BLaER1 (cell line): ENCODE measurements at regions not wholly inside any gene's neighbourhood (a gene's known extent, or its start where the extent isn't known, plus 50 kb on each side); places are given as distances from the start of the nearest gene placed in this dataset.

Experiments
- H3K27ac ChIP-seq: shearing (Covaris generic); formaldehyde crosslinking; 2 replicates; pipeline ENCODE4 v1.8.1; 2022
- H3K27me3 ChIP-seq: shearing (Covaris generic); formaldehyde crosslinking; 2 replicates; pipeline ENCODE4 v1.8.1; 2022
- H3K36me3 ChIP-seq: shearing (Covaris generic); formaldehyde crosslinking; 2 replicates; pipeline ENCODE4 v1.8.1; 2022
- H3K4me1 ChIP-seq: shearing (Covaris generic); formaldehyde crosslinking; 2 replicates; pipeline ENCODE4 v1.8.1; 2022
- H3K4me2 ChIP-seq: shearing (Covaris generic); formaldehyde crosslinking; 2 replicates; pipeline ENCODE4 v1.8.1; 2022
- H3K4me3 ChIP-seq: shearing (Covaris generic); formaldehyde crosslinking; 2 replicates; pipeline ENCODE4 v1.8.1; 2022
- H3K9ac ChIP-seq: shearing (Covaris generic); formaldehyde crosslinking; 2 replicates; pipeline ENCODE4 v1.8.1; 2022
- H3K9me3 ChIP-seq: shearing (Covaris generic); formaldehyde crosslinking; 2 replicates; pipeline ENCODE4 v1.8.1; 2022
- H4K20me1 ChIP-seq: shearing (Covaris generic); formaldehyde crosslinking; 2 replicates; pipeline ENCODE4 v1.8.1; 2022
- Cebpa-rat ChIP-seq: shearing (Covaris generic); IDR thresholded peaks from 2 replicates; pipeline ENCODE4 v1.8.1; 2022

DNA sequence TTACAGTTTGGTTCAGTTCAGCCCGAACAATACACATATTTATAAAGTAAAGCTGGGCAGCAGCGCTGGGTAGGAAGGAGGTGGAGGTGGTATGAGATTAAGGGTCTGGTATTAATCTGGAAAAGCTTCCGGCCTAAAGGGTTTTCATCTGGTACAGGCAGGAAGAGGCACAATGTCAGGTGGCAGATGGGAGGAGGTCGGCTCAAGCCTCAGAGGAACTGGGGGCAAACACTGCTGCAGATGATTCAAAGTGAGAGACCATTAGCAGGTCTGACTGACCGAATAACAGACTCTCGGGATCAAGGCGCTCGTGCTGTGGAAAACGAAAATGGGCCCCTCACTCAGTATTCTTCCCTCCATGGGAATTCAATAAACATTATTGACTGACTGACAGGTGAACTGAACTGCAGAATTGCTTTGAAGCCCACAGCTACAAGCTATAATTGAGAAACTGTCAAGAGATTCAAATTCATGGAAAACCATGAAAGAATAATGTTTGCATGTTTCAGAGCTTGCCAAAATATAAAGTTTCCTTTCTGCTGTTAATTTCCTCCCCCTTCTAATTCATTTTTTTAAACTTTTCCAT lies 75.3 kb downstream of the TMEM167A start:
- Histone ChIP-seq H3K9ac (no peak overlapping the region), H3K4me2 (no peak overlapping the region), H4K20me1 (no peaks in the 10 kb centered on the region), H3K4me3 (no peak overlapping the region), H3K27me3 (no peaks in the 10 kb centered on the region), H3K36me3 (no peaks in the 10 kb centered on the region), H3K9me3 (no peaks in the 10 kb centered on the region), H3K4me1 (no peaks in the 10 kb centered on the region), H3K27ac (no peak overlapping the region)
- no peak for TF ChIP-seq Cebpa-rat

DNA sequence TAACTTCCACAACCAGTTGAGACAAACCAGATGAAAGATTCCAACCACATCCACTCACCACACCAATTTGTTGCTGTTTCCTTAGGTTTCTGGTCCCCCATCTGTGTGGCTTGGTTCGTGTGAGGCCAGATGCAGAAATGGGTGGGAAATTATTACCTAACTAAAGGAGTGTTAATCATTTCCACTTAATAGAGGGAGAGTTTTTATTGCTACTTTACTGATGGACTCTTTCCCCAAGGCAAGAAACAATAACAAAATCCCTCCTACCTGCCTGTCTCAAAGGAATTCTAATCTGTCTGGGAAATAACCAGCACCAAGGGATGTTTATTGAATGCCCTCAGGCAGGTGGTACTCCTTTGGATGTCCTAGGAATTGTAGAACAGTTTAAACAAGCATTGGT lies 76.3 kb downstream of the TMEM167A start:
- H3K4me2 ChIP-seq = no peak overlapping the region
- H4K20me1 ChIP-seq = no peaks in the 10 kb centered on the region
- H3K27ac ChIP-seq = no peak overlapping the region
- H3K27me3 ChIP-seq = no peaks in the 10 kb centered on the region
- TF ChIP-seq Cebpa-rat = no peak
- H3K9ac ChIP-seq = no peak overlapping the region
- no peaks in the 10 kb centered on the region for H3K36me3 ChIP-seq
- H3K4me3 ChIP-seq = no peak overlapping the region
- H3K9me3 ChIP-seq = no peaks in the 10 kb centered on the region
- no peaks in the 10 kb centered on the region for H3K4me1 ChIP-seq

DNA sequence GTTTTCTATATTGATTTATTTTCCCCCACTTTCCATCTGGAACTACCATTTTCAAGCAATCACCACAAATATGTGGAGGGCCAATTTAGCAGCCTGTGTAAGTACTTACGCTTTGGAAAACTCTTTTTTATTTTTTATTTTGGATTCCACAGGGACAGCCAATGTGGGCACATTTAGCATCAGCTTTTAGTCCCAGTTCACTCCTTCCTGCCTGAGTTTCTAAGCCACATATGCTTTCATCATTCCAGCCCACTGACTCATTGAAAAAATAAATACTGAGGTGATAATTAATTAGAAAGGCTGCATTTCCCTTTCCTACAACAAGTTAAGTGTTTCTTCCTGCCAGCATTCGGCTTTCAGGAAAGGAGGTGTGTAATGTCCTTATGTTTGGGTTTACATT lies 76.8 kb downstream of the TMEM167A start:
- Histone ChIP-seq H3K27me3 (no peaks in the 10 kb centered on the region), H3K4me1 (no peaks in the 10 kb centered on the region), H3K27ac (no peak overlapping the region), H4K20me1 (no peaks in the 10 kb centered on the region), H3K9ac (no peak overlapping the region), H3K36me3 (no peaks in the 10 kb centered on the region), H3K9me3 (no peaks in the 10 kb centered on the region), H3K4me2 (no peak overlapping the region), H3K4me3 (no peak overlapping the region)
- TF ChIP-seq Cebpa-rat = no peak

DNA sequence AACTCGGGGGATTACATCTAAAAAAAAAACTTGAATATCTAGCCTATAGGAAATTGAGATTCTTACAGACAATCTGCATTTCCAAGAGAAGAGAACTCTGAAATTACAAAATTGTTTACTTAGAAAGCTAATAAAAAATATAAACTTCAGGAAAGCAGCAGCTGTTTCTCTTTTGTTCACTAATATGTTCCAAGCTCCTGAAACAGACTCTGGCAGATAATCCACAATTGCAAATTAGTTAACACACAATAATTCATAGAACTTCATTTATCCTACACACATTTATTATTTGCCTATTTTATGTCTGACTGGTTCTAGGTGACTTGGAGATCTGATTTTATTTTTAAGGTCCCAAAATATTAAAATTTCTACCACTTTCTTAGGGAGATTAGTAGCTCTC lies 83.8 kb downstream of the TMEM167A start:
- Histone ChIP-seq H3K27me3 (no peaks in the 10 kb centered on the region), H3K9me3 (no peaks in the 10 kb centered on the region), H3K4me1 (no peaks in the 10 kb centered on the region; the same call in 1 of the 2 replicates), H3K9ac (no peak overlapping the region), H3K4me2 (no peak overlapping the region), H4K20me1 (no peaks in the 10 kb centered on the region), H3K36me3 (no peaks in the 10 kb centered on the region), H3K4me3 (no peak overlapping the region), H3K27ac (no peak overlapping the region)
- TF ChIP-seq Cebpa-rat = no peak

DNA sequence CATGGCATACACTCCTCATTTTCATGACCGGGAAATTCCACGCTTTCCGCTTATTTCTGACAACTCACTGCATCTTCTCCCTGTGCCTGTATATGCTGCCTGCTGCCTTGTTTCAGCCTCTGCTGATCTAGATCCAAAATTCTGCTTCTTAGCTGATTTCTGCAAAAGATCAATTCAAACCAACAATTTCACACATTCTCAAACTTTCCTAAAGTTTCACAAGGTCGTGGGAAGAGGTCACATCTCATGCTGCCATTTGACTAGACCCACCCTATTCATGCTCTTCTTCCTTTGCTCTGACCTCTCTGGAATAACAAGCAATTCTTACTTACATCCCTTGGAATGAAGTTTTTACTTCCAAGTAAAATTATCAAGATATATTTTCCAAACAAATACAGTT lies 84.5 kb downstream of the TMEM167A start:
- Histone ChIP-seq H3K9me3 (no peaks in the 10 kb centered on the region), H3K9ac (no peak overlapping the region), H3K36me3 (no peaks in the 10 kb centered on the region), H3K4me3 (no peak overlapping the region), H4K20me1 (no peaks in the 10 kb centered on the region), H3K27me3 (no peaks in the 10 kb centered on the region), H3K4me2 (no peak overlapping the region), H3K27ac (no peak overlapping the region), H3K4me1 (no peaks in the 10 kb centered on the region; the same call in 1 of the 2 replicates)
- TF ChIP-seq Cebpa-rat = no peak

DNA sequence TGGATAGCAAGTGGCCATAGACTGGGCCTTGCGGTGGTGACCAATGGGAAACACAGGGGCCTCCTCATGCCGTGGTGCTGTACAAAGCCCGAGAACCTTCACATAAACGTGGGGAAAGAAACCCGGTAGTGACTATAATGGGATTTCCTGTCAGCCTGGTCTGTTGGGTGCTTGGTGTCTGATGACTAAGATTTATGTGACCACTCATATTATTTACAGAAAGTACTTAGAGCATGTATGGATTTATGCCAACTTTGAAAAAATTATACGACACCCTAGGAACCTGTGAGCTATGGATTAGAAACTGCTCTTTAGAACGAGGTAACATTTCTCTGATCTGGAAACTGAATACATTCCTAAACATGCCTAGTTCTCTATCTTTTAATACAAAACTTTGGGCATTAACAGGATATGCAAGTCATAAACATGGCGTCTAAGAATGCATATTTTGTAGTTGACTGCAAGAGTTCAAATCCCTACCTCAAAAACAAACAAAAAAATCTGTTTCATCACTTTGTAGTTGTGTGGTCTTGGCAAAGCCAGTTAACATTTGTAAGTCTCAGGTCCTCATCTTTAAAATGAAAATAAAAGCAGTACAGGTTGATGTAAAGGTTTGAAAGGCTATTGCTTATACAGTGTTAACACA lies 85.4 kb downstream of the TMEM167A start:
- no peak for TF ChIP-seq Cebpa-rat
- Histone ChIP-seq H3K4me2 (no peak overlapping the region), H4K20me1 (no peaks in the 10 kb centered on the region), H3K9me3 (no peaks in the 10 kb centered on the region), H3K4me3 (no peak overlapping the region), H3K4me1 (no peaks in the 10 kb centered on the region; the same call in 1 of the 2 replicates), H3K9ac (no peak overlapping the region), H3K36me3 (no peaks in the 10 kb centered on the region), H3K27me3 (no peaks in the 10 kb centered on the region), H3K27ac (no peak overlapping the region)

DNA sequence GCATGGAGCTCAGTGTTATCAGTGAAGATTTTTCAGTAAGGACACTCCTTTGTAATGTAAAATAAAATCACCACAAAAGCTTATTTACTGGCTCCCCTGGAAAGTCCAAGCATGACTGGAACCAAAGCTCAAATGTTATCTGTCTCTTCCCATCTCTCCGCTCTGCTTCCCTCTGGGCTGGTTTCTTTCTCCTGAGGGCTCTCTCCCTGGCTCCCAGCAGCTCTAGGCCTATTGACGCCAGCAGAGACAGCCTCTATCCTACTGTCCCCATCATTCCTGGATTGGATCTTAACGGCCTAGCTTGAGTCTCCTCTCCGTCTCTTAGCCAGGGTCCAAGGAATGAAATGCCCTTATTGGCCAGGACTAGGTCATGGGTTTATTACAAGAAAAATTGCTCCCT lies 86.1 kb downstream of the TMEM167A start:
- Histone ChIP-seq H4K20me1 (no peaks in the 10 kb centered on the region), H3K9ac (no peak overlapping the region), H3K9me3 (no peaks in the 10 kb centered on the region), H3K4me2 (no peak overlapping the region), H3K27ac (no peak overlapping the region), H3K27me3 (no peaks in the 10 kb centered on the region), H3K36me3 (no peaks in the 10 kb centered on the region), H3K4me3 (no peak overlapping the region), H3K4me1 (no peaks in the 10 kb centered on the region; the same call in 1 of the 2 replicates)
- TF ChIP-seq Cebpa-rat = no peak

DNA sequence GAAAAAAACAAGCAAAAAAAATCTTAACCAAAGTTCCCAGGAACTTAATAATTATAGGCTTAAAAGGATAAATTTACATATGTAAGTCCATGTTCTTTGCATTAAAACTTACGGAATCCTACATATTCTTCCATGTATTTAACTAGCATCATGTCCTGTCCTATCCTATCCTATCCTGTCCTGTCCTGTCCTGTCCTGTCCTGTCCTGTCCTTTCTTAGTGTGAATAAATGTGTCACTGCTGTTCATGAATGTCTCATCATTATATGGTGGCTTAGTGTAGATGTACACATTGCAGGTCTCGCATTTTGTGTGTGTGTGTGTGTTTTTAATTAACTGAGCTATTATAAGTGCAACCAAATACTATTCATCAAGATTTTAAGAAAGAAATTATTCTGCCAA lies 90.0 kb downstream of the TMEM167A start:
- Histone ChIP-seq H3K4me2 (no peak overlapping the region), H3K9ac (no peak overlapping the region), H3K27ac (no peak overlapping the region), H3K4me1 (no peaks in the 10 kb centered on the region; the same call in 1 of the 2 replicates), H3K36me3 (no peaks in the 10 kb centered on the region), H3K27me3 (no peaks in the 10 kb centered on the region), H3K4me3 (no peak overlapping the region), H3K9me3 (no peaks in the 10 kb centered on the region), H4K20me1 (no peaks in the 10 kb centered on the region)
- no peak for TF ChIP-seq Cebpa-rat

DNA sequence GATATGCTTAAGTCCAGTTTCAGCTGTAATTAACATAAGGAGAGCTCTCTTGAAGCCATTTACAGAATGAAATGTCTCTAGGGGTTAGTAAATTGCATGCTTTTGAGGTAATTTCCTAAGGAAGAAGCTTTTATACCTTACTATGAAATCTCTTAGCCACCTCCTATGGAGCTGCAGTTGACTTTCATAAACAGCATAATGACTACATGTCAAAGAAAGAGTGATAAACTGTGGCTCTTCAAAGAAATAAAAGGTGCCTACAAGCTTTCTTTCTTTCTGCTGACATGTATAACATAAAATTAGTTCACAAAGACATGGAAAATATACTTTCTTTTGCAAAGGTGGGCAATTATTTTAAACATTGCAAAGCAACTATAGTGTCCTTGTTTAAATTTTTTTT lies 90.8 kb downstream of the TMEM167A start:
- Histone ChIP-seq H3K4me3 (no peak overlapping the region), H4K20me1 (no peaks in the 10 kb centered on the region), H3K27me3 (no peaks in the 10 kb centered on the region), H3K9ac (no peak overlapping the region), H3K36me3 (no peaks in the 10 kb centered on the region), H3K9me3 (no peaks in the 10 kb centered on the region), H3K4me1 (no peaks in the 10 kb centered on the region; the same call in 1 of the 2 replicates), H3K4me2 (no peak overlapping the region), H3K27ac (no peak overlapping the region)
- TF ChIP-seq Cebpa-rat = no peak

DNA sequence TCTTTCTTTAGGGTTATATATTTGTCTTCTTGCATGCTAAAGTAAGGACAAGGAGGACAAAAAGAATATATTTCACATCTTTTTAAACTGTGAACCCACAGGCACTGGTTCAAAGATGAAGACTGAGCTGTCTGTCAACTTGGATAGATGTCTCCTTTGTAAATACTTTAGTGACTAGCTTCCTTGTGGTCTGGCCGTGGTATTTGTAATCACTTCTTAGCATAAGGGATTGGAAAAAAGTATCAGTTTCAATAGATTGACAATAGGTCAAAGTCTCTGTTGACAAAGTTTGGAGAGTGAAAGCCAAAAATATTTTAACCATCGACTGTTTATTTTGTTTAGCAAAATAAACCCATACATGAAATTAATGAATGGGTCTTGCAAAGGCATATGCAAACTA lies 91.4 kb downstream of the TMEM167A start:
- no peak overlapping the region for H3K4me3 ChIP-seq
- H3K27me3 ChIP-seq = no peaks in the 10 kb centered on the region
- no peaks in the 10 kb centered on the region for H3K9me3 ChIP-seq
- H3K9ac ChIP-seq = no peak overlapping the region
- H3K4me1 ChIP-seq = no peaks in the 10 kb centered on the region
- no peaks in the 10 kb centered on the region for H4K20me1 ChIP-seq
- TF ChIP-seq Cebpa-rat = no peak
- H3K27ac ChIP-seq = no peak overlapping the region
- no peak overlapping the region for H3K4me2 ChIP-seq
- no peaks in the 10 kb centered on the region for H3K36me3 ChIP-seq
